BLaER1 treated with 17β-estradiol and CSF1 and Interleukin-3, amounts not matched to agents 10 nM and 100 nM (cell line): ENCODE measurements at regions not wholly inside any gene's neighbourhood (a gene's known extent, or its start where the extent isn't known, plus 50 kb on each side); places are given as distances from the start of the nearest gene placed in this dataset.

Experiments
- H3K27ac ChIP-seq, 11 experiments: shearing (Covaris generic); formaldehyde crosslinking; 2 replicates each; pipeline ENCODE4 v1.8.1; 2022
- H3K27me3 ChIP-seq, 11 experiments: shearing (Covaris generic); formaldehyde crosslinking; 2 replicates each; pipeline ENCODE4 v1.8.1; 2022
- H3K36me3 ChIP-seq, 11 experiments: shearing (Covaris generic); formaldehyde crosslinking; 2 replicates each; pipeline ENCODE4 v1.8.1; 2022
- H3K4me1 ChIP-seq, 10 experiments: shearing (Covaris generic); formaldehyde crosslinking; 2 replicates each; pipeline ENCODE4 v1.8.1; 2022
- H3K4me2 ChIP-seq, 11 experiments: shearing (Covaris generic); formaldehyde crosslinking; 2 replicates each; pipeline ENCODE4 v1.8.1; 2022
- H3K4me3 ChIP-seq, 10 experiments: shearing (Covaris generic); formaldehyde crosslinking; 2 replicates each; pipeline ENCODE4 v1.8.1; 2022
- H3K9ac ChIP-seq, 11 experiments: shearing (Covaris generic); formaldehyde crosslinking; 2 replicates each; pipeline ENCODE4 v1.8.1; 2022
- H3K9me3 ChIP-seq, 11 experiments: shearing (Covaris generic); formaldehyde crosslinking; replicated peaks in 1 of 11; 2 replicates each; pipeline ENCODE4 v1.8.1; 2022
- H4K20me1 ChIP-seq, 11 experiments: shearing (Covaris generic); formaldehyde crosslinking; 2 replicates each; pipeline ENCODE4 v1.8.1; 2022
- Cebpa-rat ChIP-seq, 11 experiments: shearing (Covaris generic); IDR thresholded peaks; 2 replicates each; pipeline ENCODE4 v1.8.1; 2022

- H3K27me3 ChIP-seq, result peaks cover 56 to 97% (median 83%) of the 10 kb centered on the region in 11 experiments
- TF ChIP-seq Cebpa-rat (IDR thresholded peaks at IDR 0.05), result no peak
- no peaks in the 10 kb centered on the region; a peak in 1 of 22 replicates for H3K9me3 ChIP-seq
- H4K20me1 ChIP-seq, result no peaks in the 10 kb centered on the region; a peak in 1 of 22 replicates
- H3K4me1 ChIP-seq, result no peaks in the 10 kb centered on the region
- no peak overlapping the region for H3K4me2 ChIP-seq
- H3K9ac ChIP-seq, result no peak overlapping the region
- H3K36me3 ChIP-seq, result no peaks in the 10 kb centered on the region
- H3K27ac ChIP-seq, result no peak overlapping the region
- no peak overlapping the region for H3K4me3 ChIP-seq
Observed at GRCh38 chrX:81489987-81490386, 288.1 kb downstream of the SH3BGRL start.

- TF ChIP-seq Cebpa-rat (IDR thresholded peaks at IDR 0.05), result no peak
Observed at GRCh38 chrX:81527881-81528440, 326.1 kb downstream of the SH3BGRL start.

GRCh38 chrX:81537723-81538122 is 335.8 kb downstream of the SH3BGRL start:
- H3K9me3 ChIP-seq, result peaks cover 0 to 10% (median 6%) of the 10 kb centered on the region in 11 experiments; a peak in 15 of 22 replicates

More at GRCh38 chrX:81527881-81528440, 326.1 kb downstream of the SH3BGRL start:
- H3K4me3 ChIP-seq, result no peak overlapping the region
- H3K4me2 ChIP-seq, result no peak overlapping the region
- H3K9me3 ChIP-seq, result 0 out of 22 replicates have a peak, but pooled peaks cover 0 to 3% (median 0%) of the 10 kb centered on the region in 11 experiments
- no peaks in the 10 kb centered on the region for H4K20me1 ChIP-seq
- H3K36me3 ChIP-seq, result no peaks in the 10 kb centered on the region
- no peaks in the 10 kb centered on the region for H3K4me1 ChIP-seq
- no peak overlapping the region for H3K9ac ChIP-seq
- H3K27ac ChIP-seq, result no peak overlapping the region
- H3K27me3 ChIP-seq, result peaks cover 38 to 98% (median 86%) of the 10 kb centered on the region in 11 experiments; a peak in 21 of 22 replicates

GRCh38 chrX:81542255-81542654 is 340.4 kb downstream of the SH3BGRL start:
- H3K27ac ChIP-seq, result no peak overlapping the region
- no peak overlapping the region for H3K9ac ChIP-seq
- H3K9me3 ChIP-seq, result peaks cover 22 to 36% (median 29%) of the 10 kb centered on the region in 11 experiments
- no peaks in the 10 kb centered on the region for H3K36me3 ChIP-seq
- no peak overlapping the region for H3K4me3 ChIP-seq
- peaks cover 0 to 82% (median 46%) of the 10 kb centered on the region in 11 experiments; a peak in 18 of 22 replicates for H3K27me3 ChIP-seq
- H4K20me1 ChIP-seq, result no peaks in the 10 kb centered on the region
- H3K4me1 ChIP-seq, result no peaks in the 10 kb centered on the region
- TF ChIP-seq Cebpa-rat (IDR thresholded peaks at IDR 0.05), result no peak
- H3K4me2 ChIP-seq, result no peak overlapping the region

More at GRCh38 chrX:81537723-81538122, 335.8 kb downstream of the SH3BGRL start:
- no peak overlapping the region for H3K4me2 ChIP-seq
- no peak overlapping the region for H3K9ac ChIP-seq
- no peaks in the 10 kb centered on the region for H3K36me3 ChIP-seq
- H3K4me3 ChIP-seq, result no peak overlapping the region
- peaks cover 0 to 4% (median 0%) of the 10 kb centered on the region in 11 experiments; a peak in 2 of 22 replicates for H4K20me1 ChIP-seq
- no peak for TF ChIP-seq Cebpa-rat (IDR thresholded peaks at IDR 0.05)
- peaks cover 5 to 86% (median 66%) of the 10 kb centered on the region in 11 experiments; a peak in 19 of 22 replicates for H3K27me3 ChIP-seq
- H3K4me1 ChIP-seq, result no peaks in the 10 kb centered on the region
- no peak overlapping the region for H3K27ac ChIP-seq

GRCh38 chrX:81556880-81557279 is 355.0 kb downstream of the SH3BGRL start:
- Histone ChIP-seq H3K27ac (no peak overlapping the region), H3K4me1 (no peaks in the 10 kb centered on the region), H3K9me3 (no peaks in the 10 kb centered on the region), H3K27me3 (peaks cover 4 to 70% (median 50%) of the 10 kb centered on the region in 11 experiments; a peak in 19 of 22 replicates), H3K4me3 (no peak overlapping the region), H3K4me2 (no peak overlapping the region), H3K9ac (no peak overlapping the region), H4K20me1 (peaks cover 0 to 4% (median 0%) of the 10 kb centered on the region in 11 experiments; a peak in 2 of 22 replicates), H3K36me3 (no peaks in the 10 kb centered on the region)
- no peak for TF ChIP-seq Cebpa-rat (IDR thresholded peaks at IDR 0.05)

- Histone ChIP-seq H3K9ac (no peak overlapping the region), H3K4me3 (no peak overlapping the region), H3K4me2 (no peak overlapping the region), H3K27me3 (peaks cover 25 to 84% (median 68%) of the 10 kb centered on the region in 11 experiments), H3K27ac (no peak overlapping the region), H3K4me1 (no peaks in the 10 kb centered on the region), H4K20me1 (no peaks in the 10 kb centered on the region; a peak in 2 of 22 replicates), H3K9me3 (peaks cover 0 to under 1% (median 0%) of the 10 kb centered on the region in 11 experiments; a peak in 1 of 22 replicates), H3K36me3 (no peaks in the 10 kb centered on the region)
- no peak for TF ChIP-seq Cebpa-rat (IDR thresholded peaks at IDR 0.05)
Observed at GRCh38 chrX:81564851-81565250, 362.9 kb downstream of the SH3BGRL start.

GRCh38 chrX:81577028-81577427 is 375.1 kb downstream of the SH3BGRL start:
- Histone ChIP-seq H3K4me3 (no peak overlapping the region), H4K20me1 (no peaks in the 10 kb centered on the region; a peak in 1 of 22 replicates), H3K9ac (no peak overlapping the region), H3K4me1 (no peaks in the 10 kb centered on the region), H3K9me3 (peaks cover 0 to 17% (median 0%) of the 10 kb centered on the region in 11 experiments; a peak in 5 of 22 replicates), H3K27me3 (peaks cover 0 to 98% (median 81%) of the 10 kb centered on the region in 11 experiments; a peak in 21 of 22 replicates), H3K27ac (no peak overlapping the region), H3K4me2 (no peak overlapping the region), H3K36me3 (no peaks in the 10 kb centered on the region)
- TF ChIP-seq Cebpa-rat (IDR thresholded peaks at IDR 0.05), result no peak

- H3K36me3 ChIP-seq, result no peaks in the 10 kb centered on the region
- H3K27me3 ChIP-seq, result peaks cover 3 to 79% (median 48%) of the 10 kb centered on the region in 11 experiments; a peak in 20 of 22 replicates
- no peaks in the 10 kb centered on the region for H3K9me3 ChIP-seq
- H4K20me1 ChIP-seq, result no peaks in the 10 kb centered on the region
- no peak overlapping the region for H3K27ac ChIP-seq
- H3K4me3 ChIP-seq, result no peak overlapping the region
- no peak overlapping the region for H3K4me2 ChIP-seq
- TF ChIP-seq Cebpa-rat (IDR thresholded peaks at IDR 0.05), result no peak
- no peak overlapping the region for H3K9ac ChIP-seq
- H3K4me1 ChIP-seq, result no peaks in the 10 kb centered on the region
Observed at GRCh38 chrX:81586096-81586495, 384.2 kb downstream of the SH3BGRL start.

- H3K27ac ChIP-seq, result no peak overlapping the region
- TF ChIP-seq Cebpa-rat (IDR thresholded peaks at IDR 0.05), result no peak
- H3K4me3 ChIP-seq, result no peak overlapping the region
- no peaks in the 10 kb centered on the region for H3K4me1 ChIP-seq
- peaks cover 33 to 93% (median 81%) of the 10 kb centered on the region in 11 experiments; a peak in 20 of 22 replicates for H3K27me3 ChIP-seq
- no peaks in the 10 kb centered on the region for H3K36me3 ChIP-seq
- no peak overlapping the region for H3K4me2 ChIP-seq
- H3K9me3 ChIP-seq, result no peaks in the 10 kb centered on the region; a peak in 1 of 22 replicates
- H3K9ac ChIP-seq, result no peak overlapping the region
- no peaks in the 10 kb centered on the region; a peak in 1 of 22 replicates for H4K20me1 ChIP-seq
Observed at GRCh38 chrX:81615979-81616378, 414.1 kb downstream of the SH3BGRL start.
